Inflammatory macrophage (primary cell): ENCODE measurements at regions not wholly inside any gene's neighbourhood (a gene's known extent, or its start where the extent isn't known, plus 50 kb on each side); places are given as distances from the start of the nearest gene placed in this dataset.

Experiments used
- DNase-seq, 2 donors: peaks; one replicate each; pipeline ENCODE4 v3.0.0-alpha.2; 2020 to 2022

DNA sequence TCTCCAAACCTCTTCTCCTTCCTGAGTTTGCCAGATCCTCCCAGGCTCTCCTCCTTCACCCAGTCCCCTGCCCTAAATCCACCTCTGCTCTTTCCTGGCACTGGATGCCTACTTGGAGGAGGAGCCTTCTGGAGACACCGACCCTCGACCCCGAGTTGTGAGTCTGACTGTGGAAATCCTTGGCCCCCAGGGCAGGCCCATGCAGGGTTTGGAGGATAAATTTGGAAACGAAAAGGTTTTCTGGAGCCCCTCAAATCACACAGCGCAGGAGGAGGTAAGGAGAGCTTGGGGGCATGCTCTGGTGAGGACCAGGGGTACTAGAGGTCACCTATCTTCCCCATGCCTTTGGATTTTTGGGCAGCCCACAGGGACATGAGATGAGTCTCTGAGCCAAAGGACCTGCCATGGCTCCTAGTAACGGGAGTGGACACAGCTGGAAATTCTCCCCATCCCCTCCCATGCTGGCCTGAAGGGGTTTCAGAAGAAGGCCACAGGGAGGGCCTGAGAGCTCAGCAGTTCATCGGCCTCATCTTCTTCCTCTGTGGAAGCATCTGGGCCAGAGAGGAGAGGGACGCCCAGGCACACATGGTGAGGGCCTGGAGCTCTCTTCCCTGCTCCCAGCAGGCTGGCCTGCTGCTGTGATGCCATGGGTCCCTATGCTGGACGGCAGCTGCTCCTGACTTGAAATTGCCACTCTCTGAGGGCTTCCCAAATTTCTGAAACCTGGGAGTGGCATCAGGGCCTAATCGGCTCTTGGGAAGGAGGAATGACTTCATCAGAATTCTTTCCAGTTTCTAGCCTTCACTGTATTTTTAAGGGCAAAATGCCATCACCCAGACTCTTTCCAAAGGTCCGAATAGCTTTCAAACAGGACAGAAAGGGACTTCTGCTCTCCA lies 68.6 kb upstream of the ITGA11 start:
- DNase-seq = no peak

- no peak for DNase-seq
These were observed 69.3 kb upstream of the ITGA11 start for GRCh38 chr15:68501259-68501591.

DNA sequence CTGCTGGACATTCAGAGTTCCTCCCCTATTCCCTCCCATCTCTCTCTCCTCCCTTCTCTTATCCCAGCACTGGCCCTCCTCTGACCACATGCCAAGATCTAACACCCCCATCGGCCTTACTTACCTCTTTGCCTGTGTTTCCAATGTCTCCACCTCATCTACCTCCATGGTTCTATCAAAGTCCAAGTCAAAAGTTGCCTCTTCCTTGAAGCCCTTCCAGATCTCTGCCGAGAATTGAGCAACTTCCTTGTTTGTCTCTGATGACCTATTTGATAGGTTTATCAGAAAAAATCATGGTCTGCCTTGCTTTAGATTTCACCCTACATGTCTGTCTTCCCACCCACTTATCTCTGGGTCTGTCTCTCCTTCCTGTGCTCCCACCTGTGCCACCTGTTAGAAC lies 69.7 kb upstream of the ITGA11 start:
- no peak for DNase-seq

DNA sequence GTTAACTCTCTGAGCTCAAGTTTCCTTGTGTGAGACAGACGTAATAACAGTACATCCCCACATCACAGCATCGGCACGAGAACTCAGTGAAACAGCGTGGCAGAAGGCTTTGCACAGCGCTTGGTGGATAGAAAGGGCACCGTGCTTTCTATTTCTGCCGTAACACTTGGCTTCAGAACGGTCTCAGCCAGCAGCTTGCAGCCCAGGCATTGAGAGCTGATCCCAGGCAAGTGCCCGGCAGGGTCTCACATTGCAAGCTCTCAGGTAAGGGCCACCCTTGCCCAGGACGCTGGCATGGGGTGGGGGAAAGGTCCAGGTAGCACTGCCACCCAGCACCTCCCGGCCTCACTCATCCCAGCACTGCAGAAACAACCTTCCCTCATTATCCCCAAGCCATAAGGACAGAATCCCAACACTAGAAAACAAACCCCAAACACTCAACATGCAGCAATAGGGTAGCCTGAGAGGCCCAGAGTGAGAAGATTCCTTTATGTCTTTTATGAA lies 70.5 kb upstream of the ITGA11 start:
- no peak for DNase-seq

GRCh38 chr15:68503213-68503612 lies 71.2 kb upstream of the ITGA11 start:
- no peak for DNase-seq

GRCh38 chr15:68503791-68504680 lies 72.1 kb upstream of the ITGA11 start:
- DNase-seq = no peak

- no peak for DNase-seq
These were observed 72.8 kb upstream of the ITGA11 start for GRCh38 chr15:68504681-68505170.

DNA sequence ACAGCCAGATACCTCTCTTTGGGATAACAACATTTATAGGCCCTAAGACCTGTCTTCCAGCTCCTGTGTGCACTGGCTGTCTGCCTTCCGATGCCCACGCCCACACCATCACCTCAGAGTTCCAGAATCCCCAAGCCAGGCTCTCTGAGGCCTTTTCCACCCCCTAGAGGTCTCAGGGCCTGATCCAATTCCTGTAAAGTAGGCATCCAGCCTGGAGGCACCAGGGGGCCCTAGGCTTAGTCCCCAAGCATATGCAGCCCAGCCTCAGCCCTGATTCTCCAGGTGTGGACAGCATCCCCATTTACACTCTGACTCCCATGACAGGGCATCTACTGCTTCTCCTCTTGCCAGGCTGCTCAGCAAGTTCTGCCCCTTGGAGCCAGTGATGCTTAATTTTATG lies 72.7 kb upstream of the CORO2B start:
- DNase-seq = no peak

DNA sequence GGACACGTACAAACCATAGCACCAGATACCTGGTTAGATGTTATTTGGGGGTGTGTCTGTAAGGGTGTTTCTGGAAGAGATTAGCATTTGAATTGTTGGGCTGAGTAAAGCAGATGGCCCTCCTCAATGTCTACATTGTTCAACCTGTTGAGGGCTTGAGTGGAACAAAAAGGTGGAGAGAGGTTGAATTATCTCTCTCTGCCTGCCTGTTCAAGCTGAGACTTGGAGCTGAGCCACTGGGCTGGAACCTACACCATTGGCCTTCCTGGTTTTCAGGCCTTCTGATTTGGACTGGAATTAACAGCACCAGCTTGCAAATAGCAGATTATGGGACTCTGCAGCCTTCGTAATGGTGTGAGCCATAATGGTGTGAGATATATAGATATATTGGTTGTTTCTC lies 71.3 kb upstream of the CORO2B start:
- no peak for DNase-seq

GRCh38 chr15:68508485-68509189 lies 70.2 kb upstream of the CORO2B start:
- no peak for DNase-seq

DNA sequence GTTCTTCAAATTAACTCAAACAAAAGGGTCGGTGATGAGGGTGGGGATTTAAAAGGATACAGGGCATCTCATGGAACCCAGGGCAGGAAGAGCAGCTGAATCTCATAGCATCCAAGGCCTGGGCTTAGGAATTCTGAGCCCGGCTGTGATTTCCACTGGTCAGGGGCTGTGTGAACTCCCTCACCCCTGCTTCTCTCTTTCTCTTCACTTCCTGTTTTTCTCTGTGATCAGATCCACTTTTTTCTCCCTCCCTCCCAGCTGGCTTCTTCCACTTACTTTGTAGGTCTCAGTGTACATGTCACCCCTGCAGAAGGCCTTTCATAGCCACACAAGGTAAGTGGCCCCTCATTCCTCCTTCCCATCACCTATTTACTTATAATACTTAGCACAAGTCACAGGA lies 68.2 kb upstream of the CORO2B start:
- no peak for DNase-seq

DNA sequence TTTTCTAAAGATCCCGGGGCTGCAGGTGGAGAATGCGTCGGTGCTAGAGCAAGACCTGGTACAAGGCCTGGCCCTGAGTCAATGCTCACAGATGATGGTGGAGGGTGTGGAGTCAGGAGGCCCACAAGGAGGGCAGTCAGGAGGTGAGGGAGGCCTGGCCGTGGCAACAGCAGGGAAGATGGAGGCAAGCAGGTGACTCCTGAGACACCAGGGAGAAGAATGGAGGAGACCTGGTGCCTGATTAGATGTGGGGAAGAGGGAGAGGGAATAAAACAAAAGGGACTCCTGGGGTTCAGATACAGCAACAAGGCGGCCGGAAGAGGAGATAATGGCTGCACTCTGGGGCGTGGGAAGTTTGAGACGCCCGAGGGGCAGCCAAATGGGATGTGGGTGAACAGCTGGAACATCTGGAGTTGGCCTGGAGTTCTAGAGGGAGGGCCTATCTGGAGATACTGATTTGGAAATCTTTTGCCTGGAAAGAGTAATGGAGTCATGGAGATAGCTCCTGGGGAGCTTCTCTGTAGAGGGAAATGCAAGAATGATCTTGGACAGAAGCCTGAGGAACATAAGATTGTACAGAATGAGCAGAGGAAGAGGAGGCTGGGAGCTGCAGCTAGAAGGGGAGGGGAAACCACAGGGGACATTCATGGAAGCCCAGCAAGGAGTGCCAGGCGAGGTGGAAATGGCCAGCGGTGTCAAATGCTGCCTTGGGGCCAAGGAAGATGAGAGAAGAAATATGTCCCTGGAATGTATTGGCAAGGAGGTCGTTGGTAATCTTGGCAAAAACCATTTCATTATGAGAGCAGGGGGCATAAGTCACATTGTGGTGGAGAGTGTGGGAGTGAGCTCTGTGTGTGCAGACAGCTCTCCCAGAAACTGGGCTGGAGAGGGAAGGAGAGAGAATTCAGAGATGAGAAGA lies 67.5 kb upstream of the CORO2B start:
- DNase-seq = no peak

GRCh38 chr15:68512052-68512451 lies 66.7 kb upstream of the CORO2B start:
- no peak for DNase-seq

DNA sequence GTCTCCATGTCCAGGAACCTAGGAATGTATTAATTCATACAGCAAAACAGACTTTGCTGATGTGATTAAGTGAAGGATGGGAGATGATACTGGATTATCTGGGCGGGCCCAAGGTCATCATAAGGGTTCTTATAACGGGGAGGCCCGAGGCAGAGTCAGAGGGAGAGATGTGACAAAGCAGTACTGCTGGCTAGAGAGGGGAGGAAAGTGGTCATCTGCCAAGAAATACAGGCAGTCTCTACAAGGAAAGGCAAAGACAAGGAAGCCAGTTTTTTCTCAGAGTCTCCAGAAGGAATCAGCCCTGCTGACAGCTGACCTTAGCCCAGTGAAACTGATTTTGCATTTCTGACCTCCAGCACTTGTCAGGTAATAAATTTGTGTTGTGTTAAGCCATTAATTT lies 66.2 kb upstream of the CORO2B start:
- DNase-seq = no peak

DNA sequence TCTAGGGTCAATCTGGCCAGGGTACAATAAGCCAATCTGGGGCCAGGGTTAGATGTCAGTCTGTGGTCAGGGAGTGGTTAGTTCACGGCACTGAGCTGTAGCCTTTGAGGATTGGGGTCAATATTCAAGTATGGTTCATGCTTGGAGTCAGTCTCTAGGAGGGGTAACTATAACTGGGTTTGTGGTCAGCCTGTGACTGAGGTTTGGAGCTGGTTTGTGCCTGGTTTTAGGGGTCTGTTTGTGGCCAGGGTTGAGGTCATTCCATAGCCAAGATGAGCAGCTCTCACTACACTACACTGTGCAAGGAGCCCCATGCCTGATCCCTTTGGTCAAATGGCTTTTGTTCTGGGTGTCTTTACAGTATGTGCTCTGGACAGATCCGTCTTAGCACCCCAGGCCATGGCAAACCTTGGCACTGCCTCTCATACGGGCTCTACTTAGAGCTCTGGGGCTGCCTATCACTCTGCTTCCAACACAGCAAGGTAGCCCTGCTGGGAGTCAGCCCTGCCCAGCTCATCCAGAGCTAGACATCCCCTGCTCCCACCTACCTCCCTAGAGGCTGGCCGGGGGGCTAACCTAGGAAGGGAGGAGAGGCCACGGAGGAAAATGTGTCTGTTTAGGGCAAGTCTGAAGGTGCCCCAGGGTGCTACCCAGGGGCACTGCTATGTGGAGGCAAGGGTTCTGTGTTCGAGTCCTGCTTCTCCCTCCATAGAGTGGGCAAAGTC lies 63.3 kb upstream of the CORO2B start:
- DNase-seq = no peak

DNA sequence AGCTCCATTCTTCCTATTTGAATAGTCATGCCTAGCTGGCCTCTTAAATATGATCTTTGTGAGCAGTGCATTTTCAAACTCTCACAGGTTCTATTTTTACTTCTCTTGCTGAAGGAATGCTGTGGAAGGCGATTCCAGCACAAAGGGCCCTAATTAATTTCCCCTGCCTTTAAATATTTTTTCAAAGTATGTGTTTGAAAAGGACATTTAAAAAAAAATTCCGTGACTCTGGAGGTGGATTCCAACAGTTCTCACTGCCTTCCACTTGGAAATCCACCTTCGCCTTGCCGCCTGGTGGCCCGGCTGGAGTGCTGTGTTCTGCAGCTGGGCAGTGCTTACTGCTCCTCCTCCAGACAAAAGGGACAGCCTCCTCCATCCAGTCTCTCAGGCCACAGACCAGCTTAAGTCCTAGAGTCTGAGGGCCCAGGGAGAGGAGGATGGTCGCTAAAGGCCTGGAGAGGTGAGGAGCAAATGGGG lies 61.5 kb upstream of the CORO2B start:
- DNase-seq = no peak

- no peak for DNase-seq
These were observed 60.7 kb upstream of the CORO2B start for GRCh38 chr15:68518046-68518445.

- DNase-seq = no peak
These were observed 59.9 kb upstream of the CORO2B start for GRCh38 chr15:68518785-68519430.

- DNase-seq = no peak
These were observed 53.8 kb upstream of the CORO2B start for GRCh38 chr15:68524753-68525584.
